Anterior cingulate cortex (tissue), 58 donors: ENCODE measurements at regions not wholly inside any gene's neighbourhood (a gene's known extent, or its start where the extent isn't known, plus 50 kb on each side); places are given as distances from the start of the nearest gene placed in this dataset.
"Not testable (repeated sequence)": the region's sequence is repeated elsewhere in the genome, so short reads cannot be mapped to it uniquely, and the experiment has no call there.

Source experiments
- DNase-seq, 58 donors: peaks; one replicate each; lab custom pipeline; 2025; lab: John Stamatoyannopoulos, UW

- no peak for DNase-seq
Measured at GRCh38 chr22:46026899-46027210, 49.9 kb upstream of the WNT7B start.

GRCh38 chr22:46027211-46028105, 50.5 kb upstream of the WNT7B start:
- DNase-seq, result peak in 47 of 58 donors; percentile 45 to 89 (median 74)

GRCh38 chr22:46028106-46028991, 51.4 kb upstream of the WNT7B start:
- DNase-seq, result no peak

- no peak for DNase-seq
Measured at GRCh38 chr22:46029036-46029435, 52.1 kb upstream of the WNT7B start.

- no peak for DNase-seq
Measured at GRCh38 chr22:46029574-46030200, 52.7 kb upstream of the WNT7B start.

GRCh38 chr22:46030231-46030880, 53.4 kb upstream of the WNT7B start:
- DNase-seq, result no peak

- no peak for DNase-seq
Measured at GRCh38 chr22:46031066-46031465, 54.1 kb upstream of the WNT7B start.

GRCh38 chr22:46031557-46031956, 54.6 kb upstream of the WNT7B start:
- DNase-seq, result no peak

- DNase-seq, result no peak
Measured at GRCh38 chr22:46031965-46032851, 55.2 kb upstream of the WNT7B start.

GRCh38 chr22:46033256-46034200, 56.6 kb upstream of the WNT7B start:
- DNase-seq, result no peak

- DNase-seq, result not testable (repeated sequence)
Measured at GRCh38 chr22:46034480-46034879, 57.5 kb upstream of the WNT7B start.

GRCh38 chr22:46035380-46035741, 58.4 kb upstream of the WNT7B start:
- DNase-seq, result no peak

- peak; percentile 74 to 100 (median 99) for DNase-seq
Measured at GRCh38 chr22:46035742-46036557, 59.0 kb upstream of the WNT7B start.

- DNase-seq, result peak in 2 of 58 donors; percentile 17 to 38
Measured at GRCh38 chr22:46036558-46037408, 59.8 kb upstream of the WNT7B start.

- DNase-seq, result no peak
Measured at GRCh38 chr22:46038174-46038487, 61.2 kb upstream of the WNT7B start.

GRCh38 chr22:46038516-46039430, 61.8 kb upstream of the WNT7B start:
- peak in 1 of 58 donors; percentile 27 for DNase-seq
